ENCODE measurements at regions not wholly inside any gene's neighbourhood (a gene's known extent, or its start where the extent isn't known, plus 50 kb on each side); places are given as distances from the start of the nearest gene placed in this dataset.

- no peak for DNase-seq
Observed at GRCh38 chr5:77569409-77569808, 69.1 kb downstream of the OTP start.

- no peak for DNase-seq
Observed at GRCh38 chr5:77568555-77568954, 70.0 kb downstream of the OTP start.

GRCh38 chr5:77568082-77568481 lies 70.4 kb downstream of the OTP start:
- no peak for DNase-seq

GRCh38 chr5:77563475-77563874 lies 71.4 kb upstream of the WDR41 start:
- DNase-seq, result peak; percentile 3

- no peak for DNase-seq
Observed at GRCh38 chr5:77561965-77562364, 69.8 kb upstream of the WDR41 start.

- peak; percentile 45 for DNase-seq
Observed at GRCh38 chr5:77560677-77561263, 68.7 kb upstream of the WDR41 start.

- no peak for DNase-seq
Observed at GRCh38 chr5:77558266-77558665, 66.2 kb upstream of the WDR41 start.

- no peak for DNase-seq
Observed at GRCh38 chr5:77550406-77550805, 58.3 kb upstream of the WDR41 start.

- DNase-seq, result no peak
Observed at GRCh38 chr5:77545285-77545684, 53.2 kb upstream of the WDR41 start.
